HUES6 (cell line): ENCODE measurements at regions not wholly inside any gene's neighbourhood (a gene's known extent, or its start where the extent isn't known, plus 50 kb on each side); places are given as distances from the start of the nearest gene placed in this dataset.

ENCODE experiments used
- H3K27ac ChIP-seq: 2 replicates; pipeline ENCODE4 v1.7.0; 2013; ENCODE audit warnings: low read depth, mild to moderate bottlenecking, low read length, inconsistent platforms
- H3K27me3 ChIP-seq: 2 replicates; pipeline ENCODE4 v1.6.1; 2013; ENCODE audit warnings: low read length; ENCODE audit not compliant: control insufficient read depth, insufficient read depth
- H3K36me3 ChIP-seq: 2 replicates; pipeline ENCODE4 v1.6.1; 2013; ENCODE audit warnings: low read length; ENCODE audit not compliant: control insufficient read depth, insufficient read depth
- H3K4me1 ChIP-seq: 2 replicates; pipeline ENCODE4 v1.6.1; 2013; ENCODE audit warnings: low read length; ENCODE audit not compliant: control insufficient read depth, insufficient read depth
- H3K4me3 ChIP-seq: 2 replicates; pipeline ENCODE4 v1.5.1; 2013; ENCODE audit warnings: low read depth, low read length
- H3K9ac ChIP-seq: one replicate; pipeline ENCODE4 v1.6.1; 2013; ENCODE audit warnings: mild to moderate bottlenecking, low read length
- H3K9me3 ChIP-seq: 2 replicates; pipeline ENCODE4 v1.6.1; 2013; ENCODE audit warnings: low read depth, low read length; ENCODE audit not compliant: control insufficient read depth, insufficient read depth

- Histone ChIP-seq H3K27me3 (no peaks in the 10 kb centered on the region), H3K36me3 (no peaks in the 10 kb centered on the region), H3K9ac (no peak overlapping the region), H3K27ac (no peak overlapping the region), H3K9me3 (peaks cover 10% of the 10 kb centered on the region; the same call in 1 of the 2 replicates), H3K4me1 (no peaks in the 10 kb centered on the region), H3K4me3 (no peak overlapping the region)
These were observed 959.7 kb upstream of the LCORL start for GRCh38 chr4:18981234-18981615.

GRCh38 chr4:18980516-18981233 lies 959.1 kb upstream of the LCORL start:
- Histone ChIP-seq H3K4me3 (no peak overlapping the region), H3K36me3 (no peaks in the 10 kb centered on the region), H3K9ac (no peak overlapping the region), H3K27me3 (no peaks in the 10 kb centered on the region), H3K27ac (no peak overlapping the region), H3K4me1 (no peaks in the 10 kb centered on the region), H3K9me3 (peaks cover 10% of the 10 kb centered on the region; the same call in 1 of the 2 replicates)

GRCh38 chr4:18976884-18977283 lies 955.3 kb upstream of the LCORL start:
- no peak overlapping the region for H3K9ac ChIP-seq
- H3K4me1 ChIP-seq: no peaks in the 10 kb centered on the region
- no peak overlapping the region for H3K4me3 ChIP-seq
- H3K27ac ChIP-seq: no peak overlapping the region
- no peaks in the 10 kb centered on the region for H3K27me3 ChIP-seq
- peaks cover 8% of the 10 kb centered on the region for H3K9me3 ChIP-seq
- no peaks in the 10 kb centered on the region for H3K36me3 ChIP-seq

- H3K4me3 ChIP-seq: no peak overlapping the region
- no peaks in the 10 kb centered on the region for H3K27me3 ChIP-seq
- H3K36me3 ChIP-seq: no peaks in the 10 kb centered on the region
- peaks cover 14% of the 10 kb centered on the region for H3K9me3 ChIP-seq
- no peaks in the 10 kb centered on the region for H3K4me1 ChIP-seq
- no peak overlapping the region for H3K27ac ChIP-seq
- H3K9ac ChIP-seq: no peak overlapping the region
These were observed 954.6 kb upstream of the LCORL start for GRCh38 chr4:18975916-18976808.

GRCh38 chr4:18973296-18973695 lies 951.7 kb upstream of the LCORL start:
- Histone ChIP-seq H3K27ac (no peak overlapping the region), H3K27me3 (no peaks in the 10 kb centered on the region), H3K4me3 (no peak overlapping the region), H3K4me1 (no peaks in the 10 kb centered on the region), H3K9ac (no peak overlapping the region), H3K36me3 (no peaks in the 10 kb centered on the region), H3K9me3 (peaks cover 26% of the 10 kb centered on the region)

- H3K27ac ChIP-seq: no peak overlapping the region
- no peaks in the 10 kb centered on the region for H3K36me3 ChIP-seq
- H3K9ac ChIP-seq: no peak overlapping the region
- H3K27me3 ChIP-seq: no peaks in the 10 kb centered on the region
- H3K9me3 ChIP-seq: peaks cover 10% of the 10 kb centered on the region
- no peaks in the 10 kb centered on the region; the same call in 1 of the 2 replicates for H3K4me1 ChIP-seq
- no peak overlapping the region for H3K4me3 ChIP-seq
These were observed 940.3 kb upstream of the LCORL start for GRCh38 chr4:18961879-18962278.

- H3K9ac ChIP-seq: no peak overlapping the region
- H3K36me3 ChIP-seq: no peaks in the 10 kb centered on the region
- peaks cover 10% of the 10 kb centered on the region for H3K9me3 ChIP-seq
- H3K27me3 ChIP-seq: no peaks in the 10 kb centered on the region
- no peak overlapping the region for H3K4me3 ChIP-seq
- H3K4me1 ChIP-seq: no peaks in the 10 kb centered on the region; the same call in 1 of the 2 replicates
- no peak overlapping the region for H3K27ac ChIP-seq
These were observed 939.7 kb upstream of the LCORL start for GRCh38 chr4:18961266-18961665.

- H3K27ac ChIP-seq: no peak overlapping the region
- H3K27me3 ChIP-seq: no peaks in the 10 kb centered on the region
- no peaks in the 10 kb centered on the region for H3K36me3 ChIP-seq
- H3K4me3 ChIP-seq: no peak overlapping the region
- no peak overlapping the region for H3K9ac ChIP-seq
- H3K9me3 ChIP-seq: peaks cover 5% of the 10 kb centered on the region; the same call in 1 of the 2 replicates
- no peaks in the 10 kb centered on the region; the same call in 1 of the 2 replicates for H3K4me1 ChIP-seq
These were observed 936.2 kb upstream of the LCORL start for GRCh38 chr4:18957716-18958115.

- H3K9me3 ChIP-seq: peaks cover 5% of the 10 kb centered on the region; the same call in 1 of the 2 replicates
- no peaks in the 10 kb centered on the region for H3K36me3 ChIP-seq
- no peak overlapping the region for H3K9ac ChIP-seq
- no peaks in the 10 kb centered on the region for H3K4me1 ChIP-seq
- no peak overlapping the region for H3K4me3 ChIP-seq
- no peaks in the 10 kb centered on the region for H3K27me3 ChIP-seq
- no peak overlapping the region for H3K27ac ChIP-seq
These were observed 933.0 kb upstream of the LCORL start for GRCh38 chr4:18954538-18954937.

GRCh38 chr4:18953613-18954012 lies 932.1 kb upstream of the LCORL start:
- H3K4me1 ChIP-seq: no peaks in the 10 kb centered on the region
- no peak overlapping the region for H3K9ac ChIP-seq
- H3K9me3 ChIP-seq: peaks cover 5% of the 10 kb centered on the region; the same call in 1 of the 2 replicates
- no peaks in the 10 kb centered on the region for H3K36me3 ChIP-seq
- no peak overlapping the region for H3K4me3 ChIP-seq
- no peak overlapping the region for H3K27ac ChIP-seq
- H3K27me3 ChIP-seq: no peaks in the 10 kb centered on the region

GRCh38 chr4:18945464-18945863 lies 923.9 kb upstream of the LCORL start:
- H3K4me1 ChIP-seq: no peaks in the 10 kb centered on the region
- H3K27ac ChIP-seq: no peak overlapping the region
- no peak overlapping the region for H3K9ac ChIP-seq
- no peaks in the 10 kb centered on the region for H3K27me3 ChIP-seq
- no peaks in the 10 kb centered on the region for H3K36me3 ChIP-seq
- H3K9me3 ChIP-seq: no peaks in the 10 kb centered on the region
- H3K4me3 ChIP-seq: no peak overlapping the region
